HG03108 (cell line): ENCODE measurements at regions not wholly inside any gene's neighbourhood (a gene's known extent, or its start where the extent isn't known, plus 50 kb on each side); places are given as distances from the start of the nearest gene placed in this dataset.
"Not testable (repeated sequence)": the region's sequence is repeated elsewhere in the genome, so short reads cannot be mapped to it uniquely, and the experiment has no call there.

Experiments
- ATAC-seq: cut with Tn5 transposase; IDR thresholded peaks from one replicate; pipeline ENCODE4 v1.9.1; 2021; ENCODE audit warnings: moderate library complexity; ENCODE audit not compliant: unreplicated experiment

DNA sequence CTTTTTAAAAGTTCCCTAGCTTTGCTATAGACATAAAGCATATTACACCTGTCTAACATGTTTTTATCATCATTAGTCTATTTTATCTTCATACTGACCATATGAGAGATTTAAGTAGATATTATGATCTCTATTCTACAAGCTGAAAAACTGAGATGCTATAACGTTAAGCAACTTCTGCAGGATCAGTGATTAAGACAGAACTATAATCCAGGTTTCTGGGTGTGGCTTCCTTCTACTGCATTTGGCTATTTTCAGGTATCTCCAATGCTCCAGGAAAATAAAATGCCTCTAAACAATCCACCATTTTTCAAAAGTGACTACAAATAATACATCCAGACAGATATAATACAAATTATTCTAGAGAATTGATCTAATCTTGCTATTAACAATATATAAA is 53.4 kb downstream of the RGS2 start:
- no peak for ATAC-seq

- no peak for ATAC-seq
These were observed 57.5 kb downstream of the RGS2 start for GRCh38 chr1:192866241-192866868.

DNA sequence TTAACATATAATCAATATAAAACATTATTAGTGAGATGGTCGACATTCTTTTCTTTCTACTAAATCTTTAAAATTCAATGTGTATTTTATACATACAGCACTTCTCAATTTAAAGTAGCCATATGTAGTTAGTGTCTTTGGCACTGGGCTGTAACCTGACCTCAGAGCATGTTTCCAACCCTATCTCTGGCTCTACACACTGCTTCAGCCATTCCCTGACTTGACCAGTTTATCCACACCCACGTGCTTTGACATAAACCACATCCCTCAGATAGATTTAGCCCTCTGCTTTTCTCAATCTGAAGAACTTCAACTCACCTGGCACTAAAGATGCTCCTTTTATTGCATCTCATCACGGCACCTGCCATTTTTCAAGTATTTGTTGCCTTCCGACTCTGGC is 58.3 kb downstream of the RGS2 start:
- no peak for ATAC-seq

DNA sequence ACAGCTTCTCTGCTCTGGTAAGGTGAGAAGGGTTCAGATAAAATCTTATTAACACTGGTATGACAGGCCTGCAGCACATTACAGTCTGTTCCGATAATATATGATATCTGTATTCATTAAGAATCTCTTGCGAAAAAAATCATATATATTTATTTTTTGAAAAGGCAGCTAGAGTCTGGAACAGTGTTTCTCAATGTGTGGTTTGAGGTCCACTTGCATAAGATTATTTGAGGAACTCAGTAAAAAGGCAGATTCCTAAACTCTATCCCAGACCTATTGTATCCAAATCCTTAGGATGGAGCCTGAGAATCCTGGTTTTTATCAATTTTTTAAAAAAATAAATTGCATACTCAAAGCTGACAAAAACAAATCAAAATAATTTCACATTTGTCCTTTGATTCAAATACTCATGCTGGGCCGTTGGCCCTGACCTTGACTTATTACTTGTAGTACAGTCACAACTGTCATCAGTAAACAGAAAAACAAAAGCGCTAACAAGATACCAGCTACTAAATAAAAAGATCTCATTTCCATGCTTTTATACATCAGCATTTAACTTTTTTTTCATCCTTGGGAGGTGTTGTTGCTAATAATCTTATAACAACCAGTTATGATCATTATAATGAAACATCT is 60.6 kb downstream of the RGS2 start:
- ATAC-seq: no peak

GRCh38 chr1:192872010-192872409 is 63.2 kb downstream of the RGS2 start:
- no peak for ATAC-seq

DNA sequence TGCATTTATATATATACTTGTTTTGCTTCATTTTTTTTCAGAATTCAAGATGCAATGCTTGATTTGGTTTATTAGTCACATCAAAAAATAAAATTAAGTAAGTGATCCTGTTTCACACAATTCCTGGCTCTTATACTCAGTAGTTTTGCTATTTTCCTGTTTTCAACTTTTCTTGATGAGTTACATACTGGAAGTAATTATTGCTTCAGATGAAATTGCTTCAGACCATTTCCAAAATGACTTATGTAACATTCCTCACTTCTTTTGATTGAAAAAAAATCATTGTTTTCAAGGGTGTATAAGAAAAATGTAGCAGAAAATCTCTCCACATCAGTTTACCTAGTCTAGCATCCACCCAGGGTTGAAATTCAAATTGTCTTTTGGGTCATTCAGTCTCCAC is 65.0 kb downstream of the RGS2 start:
- no peak for ATAC-seq

DNA sequence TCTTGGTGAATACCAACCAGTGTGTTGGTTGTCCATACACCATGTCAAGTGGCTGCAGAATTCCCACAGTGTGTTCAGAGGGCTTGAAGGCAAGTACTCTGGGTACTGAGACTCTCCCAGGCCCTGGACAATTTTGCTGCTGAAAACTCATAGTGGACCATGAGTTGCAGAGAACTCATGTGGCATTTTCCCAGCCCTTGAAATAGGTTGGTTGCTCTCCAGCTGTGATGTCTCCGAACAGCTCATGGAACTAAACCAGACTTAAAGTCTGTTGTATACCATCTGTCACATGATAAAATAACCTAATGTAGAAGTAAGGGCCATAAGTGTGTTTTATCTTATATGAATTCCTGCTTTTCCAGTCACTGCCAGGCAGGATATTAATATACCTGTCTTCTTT is 67.8 kb downstream of the RGS2 start:
- ATAC-seq: no peak

- no peak for ATAC-seq
These were observed 68.5 kb downstream of the RGS2 start for GRCh38 chr1:192877283-192877886.

DNA sequence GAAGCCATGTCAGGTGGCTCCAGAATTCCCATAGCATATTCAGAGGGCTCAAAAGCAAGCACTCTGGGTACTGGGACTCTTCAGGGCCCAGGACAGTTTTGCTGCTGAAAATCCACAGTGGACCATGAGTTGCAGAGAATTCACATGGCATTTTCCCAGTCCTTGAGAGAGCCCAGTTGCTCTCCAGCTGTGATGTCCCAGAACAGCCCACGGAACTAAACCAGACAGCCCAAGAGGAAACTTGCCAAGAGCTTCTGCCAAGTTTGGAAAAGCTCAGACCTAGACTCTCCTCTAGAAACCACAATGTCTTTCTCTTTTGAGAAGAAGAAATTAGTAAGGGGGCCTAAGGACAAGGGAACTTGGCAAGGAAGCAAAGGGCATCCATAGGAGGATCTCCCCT is 69.4 kb downstream of the RGS2 start:
- ATAC-seq: no peak

DNA sequence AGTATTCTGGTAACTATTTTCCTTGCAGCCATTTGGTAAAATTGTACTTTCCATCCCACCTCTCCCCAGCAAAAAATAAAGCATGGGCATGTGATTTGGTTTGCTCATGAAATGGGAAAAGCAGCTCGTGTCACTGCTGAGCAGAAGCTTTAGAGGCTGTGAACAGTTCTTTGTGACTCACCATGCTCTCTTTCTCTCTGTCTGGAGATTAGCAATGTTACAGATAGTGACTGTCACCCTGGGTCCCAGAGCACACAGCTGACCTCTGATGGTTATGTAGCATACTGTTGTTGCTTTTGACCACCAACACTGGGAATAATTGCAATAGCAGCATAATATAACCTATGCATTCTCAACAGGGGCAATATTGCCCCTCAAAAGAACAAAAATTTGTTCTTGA is 70.6 kb downstream of the RGS2 start:
- ATAC-seq: no peak

DNA sequence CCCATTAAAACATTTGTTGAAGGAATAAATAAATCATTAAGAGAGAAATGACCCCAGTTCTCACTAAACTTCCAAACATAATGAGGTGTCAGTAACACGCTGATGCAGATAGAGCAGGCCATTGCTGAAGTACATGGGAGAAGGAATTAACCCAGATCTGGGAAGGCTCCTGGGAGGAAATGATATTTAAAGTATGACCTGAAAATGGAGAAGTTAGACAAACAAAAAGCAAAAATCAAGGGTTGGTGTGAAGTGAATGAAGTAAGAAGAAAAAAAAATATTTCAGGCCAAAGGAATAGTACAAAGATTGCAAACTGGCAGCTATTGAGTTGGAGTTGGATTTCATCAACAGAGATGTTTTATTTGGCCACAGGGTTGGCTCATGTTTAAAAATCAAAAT is 71.4 kb downstream of the RGS2 start:
- ATAC-seq: no peak

- ATAC-seq: no peak
These were observed 75.4 kb downstream of the RGS2 start for GRCh38 chr1:192884241-192884640.

DNA sequence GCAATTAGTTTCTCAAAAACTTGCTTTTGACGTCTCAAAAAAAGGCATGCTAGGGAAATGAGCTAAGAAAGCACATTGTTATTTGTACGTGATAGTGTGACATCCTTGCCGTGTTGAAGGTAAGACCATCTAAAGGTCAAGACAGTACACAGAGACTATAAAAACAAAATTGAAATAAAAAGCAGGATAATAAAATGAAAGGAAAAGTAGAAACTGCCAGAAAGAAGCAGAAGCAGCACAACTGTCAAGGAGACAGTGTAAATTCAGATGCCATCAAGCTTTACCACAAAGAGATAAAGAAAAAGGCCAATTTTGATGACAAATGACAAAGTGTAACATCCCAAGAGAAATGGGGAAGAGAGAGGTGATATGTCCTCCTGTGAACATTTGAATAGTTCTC is 76.5 kb downstream of the RGS2 start:
- ATAC-seq: not testable (repeated sequence)

GRCh38 chr1:192887426-192887825 is 78.6 kb downstream of the RGS2 start:
- no peak for ATAC-seq

- ATAC-seq: no peak
These were observed 79.7 kb downstream of the RGS2 start for GRCh38 chr1:192888574-192888973.

GRCh38 chr1:192889082-192889481 is 80.2 kb downstream of the RGS2 start:
- ATAC-seq: no peak

GRCh38 chr1:192890134-192890533 is 81.3 kb downstream of the RGS2 start:
- no peak for ATAC-seq

DNA sequence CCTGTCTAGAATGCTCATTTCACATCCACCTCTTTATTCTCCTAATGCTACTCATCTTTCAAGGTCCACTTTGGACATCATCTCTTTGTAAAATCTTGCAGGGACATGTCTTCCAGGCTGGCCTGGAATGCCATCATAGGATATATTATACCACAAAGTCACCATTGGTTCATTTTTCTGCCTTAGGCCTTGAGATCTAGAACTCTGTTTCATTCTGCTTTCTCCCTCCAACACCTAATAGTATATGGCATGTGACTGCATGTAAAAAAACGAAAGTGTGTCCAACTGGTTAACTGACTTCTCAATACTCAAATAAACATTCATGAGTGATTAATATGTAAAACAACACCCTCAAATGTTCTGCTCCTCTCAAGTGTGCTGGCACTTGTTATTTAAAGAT is 84.1 kb downstream of the RGS2 start:
- no peak for ATAC-seq

DNA sequence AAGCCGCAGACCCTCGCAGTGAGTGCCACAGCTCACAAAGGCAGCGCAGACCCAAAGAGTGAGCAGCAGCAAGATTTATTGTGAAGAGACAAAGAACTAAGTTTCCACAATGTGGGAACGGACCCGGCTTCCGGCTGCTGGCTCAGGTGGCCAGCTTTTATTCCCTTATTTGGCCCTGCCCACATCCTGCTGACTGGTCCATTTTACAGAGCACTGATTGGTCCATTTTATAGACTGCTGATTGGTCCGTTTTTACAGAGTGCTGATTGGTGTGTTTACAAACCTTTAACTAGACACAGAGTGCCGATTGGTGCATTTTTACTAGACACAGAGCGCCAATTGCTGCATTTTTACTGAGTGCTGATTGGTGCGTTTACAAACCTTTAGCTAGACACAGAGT is 86.6 kb downstream of the RGS2 start:
- ATAC-seq: not testable (repeated sequence)

- no peak for ATAC-seq
These were observed 87.5 kb downstream of the RGS2 start for GRCh38 chr1:192896376-192896775.

- ATAC-seq: no peak
These were observed 92.7 kb downstream of the RGS2 start for GRCh38 chr1:192901500-192901899.

- ATAC-seq: no peak
These were observed 94.3 kb downstream of the RGS2 start for GRCh38 chr1:192903142-192903541.

DNA sequence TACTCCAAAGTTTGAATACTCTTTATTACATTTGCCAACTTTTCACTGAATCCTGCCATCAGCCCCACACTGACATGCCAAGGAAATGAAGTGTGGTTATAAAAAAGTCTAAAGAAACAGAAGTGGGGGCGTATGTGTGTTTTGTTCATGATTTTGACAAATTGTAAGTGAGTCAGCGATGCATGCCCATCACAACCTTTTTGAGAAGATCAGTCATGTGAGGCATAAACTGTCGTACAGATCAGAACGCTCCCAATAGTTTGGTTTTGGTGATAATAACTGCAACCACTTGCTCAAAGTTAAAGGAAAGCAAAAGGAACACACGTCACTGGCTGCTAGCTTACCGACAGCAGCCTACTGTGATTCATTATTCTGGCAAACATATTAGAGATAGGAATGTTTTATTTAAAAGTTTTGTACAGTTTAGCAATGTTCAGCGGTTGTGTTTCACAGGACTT is 95.6 kb downstream of the RGS2 start:
- ATAC-seq: no peak
